C4-2B (cell line): ENCODE measurements at regions not wholly inside any gene's neighbourhood (a gene's known extent, or its start where the extent isn't known, plus 50 kb on each side); places are given as distances from the start of the nearest gene placed in this dataset.

ENCODE experiments used
- H3K27ac ChIP-seq: fragments of 450-650 bp; 2 replicates; pipeline ENCODE4 v1.5.1; 2017
- CTCF ChIP-seq: fragments of 450-650 bp; conservative IDR thresholded peaks from 2 replicates; pipeline ENCODE4 v1.5.1; 2017; ENCODE audit warnings: mild to moderate bottlenecking
- ZFX ChIP-seq: fragments of 450-650 bp; IDR thresholded peaks from 2 replicates; pipeline ENCODE4 v1.6.1; 2017

DNA sequence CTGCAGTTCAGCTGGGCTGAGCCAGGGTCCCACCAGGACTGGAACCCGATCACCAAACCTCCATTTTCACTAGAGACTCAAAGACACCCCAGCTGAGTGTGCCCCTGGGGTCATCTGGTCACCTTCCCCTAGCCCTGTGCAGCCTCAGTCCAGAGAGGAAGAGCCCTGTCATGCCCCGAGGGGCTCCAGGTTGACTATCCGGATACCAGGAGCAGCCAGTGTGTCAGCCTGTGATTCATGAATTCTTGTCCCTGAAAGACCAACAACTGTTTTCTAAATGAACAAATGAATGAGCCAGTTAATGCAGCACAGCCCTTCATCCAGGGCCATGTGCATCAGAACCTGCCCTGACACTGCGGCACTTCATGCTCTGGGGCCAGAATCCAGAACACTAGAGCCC is 201.9 kb upstream of the TCERG1L start:
- TF ChIP-seq CTCF (no peak), ZFX (no peak)
- H3K27ac ChIP-seq, result no peak overlapping the region

DNA sequence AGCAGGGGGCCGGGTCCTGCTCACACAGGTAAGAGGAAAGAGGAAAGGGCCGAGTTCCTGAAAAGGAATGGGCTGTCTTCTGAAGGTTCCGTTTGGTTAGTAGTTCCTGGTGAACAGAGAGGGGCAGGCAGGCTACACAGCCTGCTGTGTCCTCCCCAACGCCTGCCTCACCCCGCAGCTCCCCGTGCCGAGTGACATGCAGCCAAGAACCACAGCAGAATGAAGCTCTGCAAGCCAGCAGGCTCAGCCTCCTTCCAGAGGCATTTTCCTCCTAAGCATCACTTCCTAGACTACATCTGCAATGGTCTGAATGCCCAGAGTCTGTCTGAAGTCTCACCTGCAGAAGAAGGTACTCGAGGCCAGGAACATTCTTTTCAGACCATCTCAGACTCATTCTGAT is 202.4 kb upstream of the TCERG1L start:
- TF ChIP-seq ZFX (no peak), CTCF (no peak)
- no peak overlapping the region for H3K27ac ChIP-seq

GRCh38 chr10:131514454-131514853 is 202.9 kb upstream of the TCERG1L start:
- TF ChIP-seq ZFX (no peak), CTCF (no peak)
- H3K27ac ChIP-seq, result no peak overlapping the region

- no peak overlapping the region for H3K27ac ChIP-seq
- TF ChIP-seq CTCF, result no peak
- no peak for TF ChIP-seq ZFX
These were observed 204.8 kb upstream of the TCERG1L start for GRCh38 chr10:131516285-131516684.

DNA sequence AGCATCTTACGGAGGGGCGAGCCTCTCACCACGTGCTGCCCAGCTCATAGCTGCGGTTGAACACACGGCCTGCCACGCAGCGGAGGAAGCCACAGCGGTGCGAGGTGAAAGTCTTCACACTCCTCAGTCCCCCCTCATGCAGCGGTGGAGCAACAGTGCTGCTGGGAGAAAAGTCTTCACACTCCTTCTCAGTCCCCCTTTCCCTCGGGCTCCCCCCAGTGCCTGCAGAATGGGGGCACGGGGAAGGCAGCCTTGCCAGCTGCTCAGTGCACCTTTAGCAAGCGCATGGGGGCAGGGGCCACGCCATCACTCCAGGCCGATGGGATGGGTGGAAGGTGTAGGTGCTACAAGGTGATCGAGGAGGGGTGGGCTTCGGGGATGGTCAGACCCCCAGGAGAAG is 206.3 kb upstream of the TCERG1L start:
- TF ChIP-seq CTCF, result no peak
- no peak for TF ChIP-seq ZFX

GRCh38 chr10:131519723-131520605 is 208.4 kb upstream of the TCERG1L start:
- no peak for TF ChIP-seq CTCF
- no peak overlapping the region for H3K27ac ChIP-seq

More for the DNA sequence above, 206.3 kb upstream of the TCERG1L start:
- no peak overlapping the region for H3K27ac ChIP-seq

DNA sequence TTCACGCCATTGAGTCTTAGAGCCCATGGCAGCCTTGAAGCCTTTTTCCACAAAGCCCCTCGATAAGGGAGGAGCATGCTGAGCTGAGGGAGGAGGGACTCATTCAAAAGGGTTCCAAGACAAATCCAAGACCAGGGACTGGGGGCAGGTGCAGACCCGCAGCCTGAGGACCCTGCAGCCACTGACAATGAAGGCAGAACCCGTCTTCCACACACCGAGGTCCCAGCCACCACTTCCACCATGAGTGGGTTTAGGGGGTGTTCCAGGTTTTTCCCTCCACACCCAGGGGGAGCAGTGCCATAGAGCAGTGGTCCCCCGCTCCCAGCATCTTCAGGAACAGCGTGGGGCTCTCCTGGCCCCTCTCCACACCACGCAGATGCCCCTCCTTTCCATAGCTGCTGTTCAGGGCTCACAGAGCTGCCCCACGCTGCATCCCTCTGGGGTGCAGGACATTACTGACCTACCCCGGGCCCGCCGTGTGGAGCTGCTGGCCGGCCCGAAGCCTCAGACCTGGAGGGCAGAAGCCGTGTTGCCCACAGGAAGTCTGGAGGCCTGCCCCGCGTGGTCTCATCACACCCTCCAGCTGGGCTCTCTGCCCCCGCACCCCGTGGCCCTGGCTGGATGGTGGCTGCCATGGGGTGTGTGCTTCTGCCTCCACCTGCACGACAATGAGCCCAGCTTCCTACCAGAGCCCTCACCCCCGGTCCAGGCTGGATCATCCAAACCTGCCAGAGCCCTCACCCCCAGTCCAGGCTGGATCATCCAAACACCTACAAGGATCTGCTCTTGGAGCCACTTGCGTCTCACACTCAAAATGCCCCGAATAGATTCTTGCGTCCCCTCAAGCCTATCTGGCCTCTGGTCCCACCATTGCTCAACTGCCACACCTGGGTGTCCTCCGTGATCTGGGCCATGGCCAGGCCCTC is 220.0 kb upstream of the TCERG1L start:
- no peak overlapping the region for H3K27ac ChIP-seq
- TF ChIP-seq CTCF, result no peak
- TF ChIP-seq ZFX, result no peak
